Right lobe of liver (tissue), 6 donors: ENCODE measurements at regions not wholly inside any gene's neighbourhood (a gene's known extent, or its start where the extent isn't known, plus 50 kb on each side); places are given as distances from the start of the nearest gene placed in this dataset.

Source experiments
- ATAC-seq, 4 donors: fragments of 200-7000 bp; cut with Tn5 transposase; one replicate each; pipeline ENCODE4 v1.9.1; 2020; ENCODE audit warnings: mild to moderate bottlenecking in 4 of 4, moderate library complexity in 4 of 4
- DNase-seq, 3 donors: peaks; one replicate each; pipeline ENCODE4 v3.0.0-alpha.2; 2020
- H3K27ac ChIP-seq, 3 donors: fragments of 200-600 bp; one replicate each; pipeline ENCODE4 v1.8.0; 2022
- H3K27me3 ChIP-seq, 2 donors: fragments of 200-600 bp; one replicate each; pipeline ENCODE4 v1.8.0; 2022
- H3K36me3 ChIP-seq, 4 donors: fragments of 200-600 bp; sonication (generic) in 1 of 4; one replicate each; pipeline versions ENCODE4 v1.5.1 to v1.8.0; 2017 to 2022; ENCODE audit warnings: control low read depth in 1 of 4
- H3K4me1 ChIP-seq, 4 donors: fragments of 200-600 bp; sonication (generic) in 1 of 4; one replicate each; pipeline versions ENCODE4 v1.5.1 to v1.8.0; 2017 to 2022; ENCODE audit warnings: control low read depth in 1 of 4
- H3K4me3 ChIP-seq, 3 donors: fragments of 200-600 bp; one replicate each; pipeline ENCODE4 v1.8.0; 2022
- H3K9me3 ChIP-seq, 4 donors: fragments of 200-600 bp; sonication (generic) in 1 of 4; one replicate each; pipeline versions ENCODE4 v1.5.1 to v1.8.0; 2017 to 2022; ENCODE audit warnings: control low read depth in 1 of 4
- POLR2A ChIP-seq: fragments of 450-650 bp; IDR thresholded peaks from one replicate; pipeline ENCODE4 v1.6.1; 2017; ENCODE audit warnings: antibody characterized with exemption, mild to moderate bottlenecking
- WGBS: methylation state at CpG from one replicate; pipeline ENCODE4 v1.1.6; 2018; ENCODE audit warnings: low coverage, low lambda C conversion rate; ENCODE audit not compliant: insufficient coverage; ENCODE audit errors: missing lambda C conversion rate; 5-methylcytosine and 5-hydroxymethylcytosine counted together
- intact Hi-C, 2 donors: fragments of 100-400 bp; cut with DNase I; formaldehyde crosslinking; loops; one replicate each; pipeline versions ENCODE4 v1.11.2 to v1.14.1; 2022
- TF ChIP-seq, protein P1 (sequence below), 4 donors: fragments of 200-600 bp in 3 of 4; fragments of 450-650 bp in 1 of 4; IDR thresholded peaks; one replicate each; pipeline versions ENCODE4 v1.5.1 to v1.8.0; 2016 to 2022; ENCODE audit warnings: antibody characterized with exemption in 4 of 4, mild to moderate bottlenecking in 2 of 4
- donor health status: DM: no; HTN: yes; CAD: no.
- donor health status: DM: no; HTN: no; CAD: no.
- donor health status: DM: no; HTN: no; CAD: no.
- donor health status: DM: no; HTN: yes; CAD: no.
- donor health status: DM: no; HTN: yes; CAD: no.

DNA sequence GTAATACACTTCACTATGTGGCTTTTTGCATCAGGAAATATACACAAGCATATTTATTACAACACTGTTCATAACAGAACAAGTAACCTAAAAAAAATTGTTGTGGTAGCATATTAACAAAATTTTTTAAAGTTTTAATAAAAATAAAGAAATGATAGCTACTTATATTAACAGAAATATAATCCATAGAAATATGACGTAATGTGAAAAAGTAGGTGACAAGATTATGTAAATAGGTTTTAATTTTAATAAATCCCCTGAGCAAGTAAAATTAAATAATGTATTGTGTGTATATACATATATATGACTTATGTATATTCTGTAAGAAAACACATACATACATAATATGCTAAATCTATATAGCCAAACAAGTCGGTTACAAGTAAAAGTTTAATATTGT lies 359.9 kb downstream of the SEC16B start:
- TF ChIP-seq, protein P1, sequence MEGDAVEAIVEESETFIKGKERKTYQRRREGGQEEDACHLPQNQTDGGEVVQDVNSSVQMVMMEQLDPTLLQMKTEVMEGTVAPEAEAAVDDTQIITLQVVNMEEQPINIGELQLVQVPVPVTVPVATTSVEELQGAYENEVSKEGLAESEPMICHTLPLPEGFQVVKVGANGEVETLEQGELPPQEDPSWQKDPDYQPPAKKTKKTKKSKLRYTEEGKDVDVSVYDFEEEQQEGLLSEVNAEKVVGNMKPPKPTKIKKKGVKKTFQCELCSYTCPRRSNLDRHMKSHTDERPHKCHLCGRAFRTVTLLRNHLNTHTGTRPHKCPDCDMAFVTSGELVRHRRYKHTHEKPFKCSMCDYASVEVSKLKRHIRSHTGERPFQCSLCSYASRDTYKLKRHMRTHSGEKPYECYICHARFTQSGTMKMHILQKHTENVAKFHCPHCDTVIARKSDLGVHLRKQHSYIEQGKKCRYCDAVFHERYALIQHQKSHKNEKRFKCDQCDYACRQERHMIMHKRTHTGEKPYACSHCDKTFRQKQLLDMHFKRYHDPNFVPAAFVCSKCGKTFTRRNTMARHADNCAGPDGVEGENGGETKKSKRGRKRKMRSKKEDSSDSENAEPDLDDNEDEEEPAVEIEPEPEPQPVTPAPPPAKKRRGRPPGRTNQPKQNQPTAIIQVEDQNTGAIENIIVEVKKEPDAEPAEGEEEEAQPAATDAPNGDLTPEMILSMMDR (IDR thresholded peaks at IDR 0.05): no peak
- no peak for TF ChIP-seq POLR2A
- ATAC-seq (no peak), DNase-seq (no peak)
- H3K36me3 ChIP-seq: no peaks in the 10 kb centered on the region
- no peak overlapping the region for H3K4me3 ChIP-seq
- no peaks in the 10 kb centered on the region for H3K9me3 ChIP-seq
- intact Hi-C loops: no loop called here
- H3K27ac ChIP-seq: no peak overlapping the region
- no peaks in the 10 kb centered on the region for H3K4me1 ChIP-seq
- no peaks in the 10 kb centered on the region for H3K27me3 ChIP-seq
- WGBS: 60% methylated on average over 2 of the region's 2 CpGs

DNA sequence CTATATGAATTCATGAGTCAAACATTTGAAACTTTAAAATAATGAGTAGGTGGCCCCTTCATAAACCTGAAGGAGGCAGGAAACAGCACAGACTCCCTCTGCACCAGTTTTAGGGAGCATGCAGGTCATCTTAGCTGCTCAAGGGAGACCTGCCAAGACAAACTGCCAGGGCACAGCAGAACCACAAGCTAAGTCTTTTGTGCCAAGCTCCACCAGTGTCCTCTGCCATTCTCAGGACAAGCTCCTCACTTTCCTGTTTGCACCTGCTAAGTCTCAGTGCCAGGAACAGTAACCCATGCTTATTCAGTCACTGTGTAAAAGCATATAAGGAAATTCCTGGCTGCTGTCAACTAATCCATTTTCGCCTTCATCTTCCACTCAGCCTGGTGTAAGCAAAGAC lies 368.9 kb downstream of the SEC16B start:
- Histone ChIP-seq H3K36me3 (no peaks in the 10 kb centered on the region), H3K4me3 (no peak overlapping the region), H3K4me1 (no peaks in the 10 kb centered on the region), H3K27me3 (no peaks in the 10 kb centered on the region), H3K27ac (no peak overlapping the region), H3K9me3 (no peaks in the 10 kb centered on the region)
- intact Hi-C loops: no loop called here
- 100% methylated on average over 1 of the region's 1 CpG for WGBS
- TF ChIP-seq POLR2A: no peak
- TF ChIP-seq, protein P1 (IDR thresholded peaks at IDR 0.05): no peak
- ATAC-seq (no peak), DNase-seq (no peak)

- 49% methylated on average over 2 of the region's 2 CpGs for WGBS
- Histone ChIP-seq H3K36me3 (no peaks in the 10 kb centered on the region), H3K27ac (no peak overlapping the region), H3K4me1 (no peaks in the 10 kb centered on the region), H3K4me3 (no peak overlapping the region), H3K27me3 (no peaks in the 10 kb centered on the region), H3K9me3 (no peaks in the 10 kb centered on the region)
- DNase-seq (no peak), ATAC-seq (no peak)
- no peak for TF ChIP-seq POLR2A
- TF ChIP-seq, protein P1 (IDR thresholded peaks at IDR 0.05): no peak
- intact Hi-C loops: no loop called here
These were observed 369.5 kb downstream of the SEC16B start for GRCh38 chr1:177600321-177600720.

DNA sequence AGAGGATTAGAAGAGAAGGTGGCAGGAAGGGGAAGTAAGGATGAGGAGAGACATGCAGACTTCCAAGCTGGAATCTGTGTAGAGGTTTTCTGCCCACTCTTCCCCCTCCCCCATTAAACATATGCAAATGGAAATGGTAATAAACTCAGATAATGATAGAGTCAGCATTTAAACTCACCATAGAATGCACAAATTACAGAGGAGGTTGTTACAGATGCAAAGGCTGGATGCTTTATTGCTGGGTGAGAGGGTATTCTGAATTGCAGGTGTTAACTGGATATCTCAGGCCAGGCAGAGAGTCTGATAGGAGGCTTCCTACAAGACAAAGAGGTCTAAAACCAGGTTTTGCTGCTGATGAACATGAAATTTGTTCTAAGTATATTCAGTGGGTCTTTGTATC lies 372.5 kb downstream of the SEC16B start:
- no peaks in the 10 kb centered on the region for H3K27me3 ChIP-seq
- no peak overlapping the region for H3K27ac ChIP-seq
- intact Hi-C loops: no loop called here
- H3K9me3 ChIP-seq: no peaks in the 10 kb centered on the region
- H3K36me3 ChIP-seq: no peaks in the 10 kb centered on the region
- TF ChIP-seq, protein P1 (IDR thresholded peaks at IDR 0.05): no peak
- TF ChIP-seq POLR2A: no peak
- DNase-seq (no peak), ATAC-seq (no peak)
- no peak overlapping the region for H3K4me3 ChIP-seq
- no peaks in the 10 kb centered on the region for H3K4me1 ChIP-seq

DNA sequence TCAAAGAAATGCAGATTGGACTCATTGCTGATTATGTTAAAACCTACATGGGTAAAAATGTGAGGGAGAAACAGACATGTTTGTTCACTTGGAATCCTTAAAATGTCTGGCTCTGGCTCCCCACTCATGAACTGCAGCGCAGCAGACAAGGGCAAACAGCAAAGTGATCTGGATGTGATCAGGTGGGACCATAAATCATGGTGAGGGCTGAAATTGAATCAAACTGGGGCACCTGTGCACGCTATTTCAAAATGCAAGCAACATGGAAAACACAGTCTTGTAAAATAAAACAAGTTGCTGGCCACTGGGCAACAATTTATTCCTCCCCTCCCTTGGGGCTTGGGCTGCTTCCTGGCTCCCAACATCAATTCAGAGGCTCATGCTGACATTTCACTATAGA lies 373.4 kb downstream of the SEC16B start:
- Histone ChIP-seq H3K4me3 (no peak overlapping the region), H3K9me3 (no peaks in the 10 kb centered on the region), H3K27ac (no peak overlapping the region), H3K27me3 (no peaks in the 10 kb centered on the region), H3K4me1 (no peaks in the 10 kb centered on the region), H3K36me3 (no peaks in the 10 kb centered on the region)
- DNase-seq (no peak), ATAC-seq (no peak)
- intact Hi-C loops: no loop called here
- TF ChIP-seq, protein P1 (IDR thresholded peaks at IDR 0.05): no peak
- TF ChIP-seq POLR2A: no peak
- WGBS: 75% methylated on average over 2 of the region's 2 CpGs
